ENCODE measurements at regions not wholly inside any gene's neighbourhood (a gene's known extent, or its start where the extent isn't known, plus 50 kb on each side); places are given as distances from the start of the nearest gene placed in this dataset.
A peak's percentile ranks its signal among the peaks of the same experiment; 100 is the strongest.
"Not testable (repeated sequence)": the region's sequence is repeated elsewhere in the genome, so short reads cannot be mapped to it uniquely, and the experiment has no call there.

GRCh38 chr2:117342415-117342814 is 472.1 kb upstream of the DDX18 start:
- no peak for DNase-seq (ENCODE audit: low read depth in 2 of 2)

DNA sequence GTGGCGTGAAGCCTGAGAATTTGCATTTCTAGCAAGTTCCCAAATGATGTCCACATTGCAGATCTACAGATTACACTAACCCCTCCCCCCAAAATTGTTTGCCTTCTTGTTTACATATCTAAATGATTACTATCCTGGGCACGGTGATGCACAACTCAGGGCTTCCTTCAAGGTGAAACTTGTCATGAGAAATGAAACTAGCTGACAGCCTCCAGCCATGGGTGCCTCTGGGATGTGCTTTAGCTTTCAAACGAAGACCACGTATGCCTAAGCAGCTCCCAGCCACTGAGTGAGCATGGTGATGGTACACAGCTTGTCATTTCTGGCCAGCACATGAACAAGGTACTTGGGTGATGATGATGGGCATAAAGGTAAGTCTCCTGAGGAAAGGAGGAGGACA is 464.8 kb upstream of the DDX18 start:
- DNase-seq (ENCODE audit: low read depth in 2 of 2), result no peak

DNA sequence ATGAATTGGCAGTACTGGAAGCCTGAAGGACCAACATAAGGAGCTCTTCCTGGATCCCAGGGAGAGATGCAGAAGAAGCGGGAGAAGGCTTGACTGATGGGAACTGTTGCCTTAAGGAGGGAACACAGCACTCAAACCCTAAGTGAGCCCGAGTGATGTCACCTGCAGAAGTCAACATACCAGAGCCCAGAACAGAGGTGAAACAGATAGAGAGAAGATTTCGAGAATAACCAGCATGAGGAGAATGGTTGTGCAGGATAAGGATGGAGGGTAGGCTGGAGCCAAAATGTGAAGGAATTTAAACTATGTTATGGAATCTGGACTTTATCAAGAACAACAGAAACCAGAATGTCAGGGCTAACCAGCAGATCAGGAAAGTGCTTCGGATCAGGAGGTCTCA is 463.1 kb upstream of the DDX18 start:
- DNase-seq (ENCODE audit: low read depth in 2 of 2), result no peak

GRCh38 chr2:117359266-117359914 is 455.1 kb upstream of the DDX18 start:
- no peak for DNase-seq (ENCODE audit: low read depth in 2 of 2)

- DNase-seq (ENCODE audit: low read depth in 2 of 2), result no peak
Measured at GRCh38 chr2:117360586-117360985, 453.9 kb upstream of the DDX18 start.

GRCh38 chr2:117378653-117379052 is 435.8 kb upstream of the DDX18 start:
- DNase-seq (ENCODE audit: low read depth in 2 of 2), result no peak

GRCh38 chr2:117379928-117380327 is 434.6 kb upstream of the DDX18 start:
- DNase-seq (ENCODE audit: low read depth in 2 of 2), result no peak

- DNase-seq (ENCODE audit: low read depth in 2 of 2), result not testable (repeated sequence)
Measured at GRCh38 chr2:117383997-117384396, 430.5 kb upstream of the DDX18 start.

- no peak for DNase-seq (ENCODE audit: low read depth in 2 of 2)
Measured at GRCh38 chr2:117396161-117396560, 418.3 kb upstream of the DDX18 start.

- no peak for DNase-seq (ENCODE audit: low read depth in 2 of 2)
Measured at GRCh38 chr2:117401582-117401981, 412.9 kb upstream of the DDX18 start.

- DNase-seq (ENCODE audit: low read depth in 2 of 2), result no peak
Measured at GRCh38 chr2:117406443-117406842, 408.0 kb upstream of the DDX18 start.

DNA sequence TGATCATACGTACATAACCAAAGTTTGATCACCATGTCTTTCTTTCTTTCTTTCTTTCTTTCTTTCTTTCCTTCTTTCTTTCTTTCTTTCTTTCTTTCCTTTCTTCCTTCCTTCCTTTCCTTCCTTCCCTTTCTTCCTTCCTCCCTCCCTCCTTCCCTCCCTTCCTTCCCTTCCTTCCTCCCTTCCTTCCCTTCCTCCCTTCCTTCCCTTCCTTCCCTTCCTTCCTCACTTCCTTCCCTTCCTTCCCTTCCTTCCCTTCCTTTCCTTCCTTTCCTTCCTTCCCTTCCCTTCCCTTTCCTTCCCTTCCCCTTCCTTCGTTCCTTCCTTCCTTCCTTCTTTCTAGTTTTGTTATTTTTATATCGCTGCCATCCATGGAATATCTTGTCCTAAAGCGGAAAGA is 406.7 kb upstream of the DDX18 start:
- no peak for DNase-seq (ENCODE audit: low read depth in 2 of 2)

DNA sequence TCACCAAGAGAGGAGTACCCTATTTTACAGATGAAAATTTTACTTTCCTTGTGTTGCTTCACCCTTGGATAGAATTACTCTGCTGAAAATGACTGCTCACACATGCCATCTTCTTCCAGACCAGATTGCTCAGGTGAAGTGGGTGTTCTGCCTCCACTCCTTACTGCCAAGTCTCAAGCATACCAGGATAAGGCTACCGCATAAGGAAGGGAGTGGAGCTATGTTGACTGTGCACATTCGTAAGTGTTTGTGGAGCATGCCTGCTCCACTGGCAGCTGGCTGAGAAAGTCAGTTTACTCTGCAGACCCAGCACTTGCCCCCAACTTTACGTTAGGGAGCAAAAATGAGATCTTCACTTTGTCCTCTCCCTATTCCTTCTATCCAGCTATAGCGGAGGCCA is 405.0 kb upstream of the DDX18 start:
- DNase-seq (ENCODE audit: low read depth in 2 of 2), result no peak

- no peak for DNase-seq (ENCODE audit: low read depth in 2 of 2)
Measured at GRCh38 chr2:117411983-117412382, 402.5 kb upstream of the DDX18 start.

DNA sequence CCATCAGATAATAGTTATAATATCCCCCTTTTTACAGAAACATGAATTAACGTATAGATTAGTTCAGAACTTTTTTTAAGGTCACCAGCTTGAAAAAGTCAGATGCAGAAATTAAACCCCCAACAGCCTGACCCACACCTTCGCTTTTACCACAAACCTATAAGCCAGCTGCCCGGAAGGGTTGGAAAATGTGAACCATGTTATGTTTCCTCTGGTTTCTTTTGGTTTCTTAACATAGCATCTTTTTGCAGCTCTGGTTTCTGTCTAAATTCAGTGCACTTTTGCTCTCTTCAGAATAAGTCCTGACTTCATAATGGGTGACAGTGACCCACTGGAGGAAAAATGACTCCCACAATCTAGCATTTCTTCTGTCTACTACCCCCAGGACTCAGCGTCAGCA is 381.7 kb upstream of the DDX18 start:
- DNase-seq (ENCODE audit: low read depth in 2 of 2), result no peak

GRCh38 chr2:117436697-117437096 is 377.8 kb upstream of the DDX18 start:
- no peak for DNase-seq (ENCODE audit: low read depth in 2 of 2)

DNA sequence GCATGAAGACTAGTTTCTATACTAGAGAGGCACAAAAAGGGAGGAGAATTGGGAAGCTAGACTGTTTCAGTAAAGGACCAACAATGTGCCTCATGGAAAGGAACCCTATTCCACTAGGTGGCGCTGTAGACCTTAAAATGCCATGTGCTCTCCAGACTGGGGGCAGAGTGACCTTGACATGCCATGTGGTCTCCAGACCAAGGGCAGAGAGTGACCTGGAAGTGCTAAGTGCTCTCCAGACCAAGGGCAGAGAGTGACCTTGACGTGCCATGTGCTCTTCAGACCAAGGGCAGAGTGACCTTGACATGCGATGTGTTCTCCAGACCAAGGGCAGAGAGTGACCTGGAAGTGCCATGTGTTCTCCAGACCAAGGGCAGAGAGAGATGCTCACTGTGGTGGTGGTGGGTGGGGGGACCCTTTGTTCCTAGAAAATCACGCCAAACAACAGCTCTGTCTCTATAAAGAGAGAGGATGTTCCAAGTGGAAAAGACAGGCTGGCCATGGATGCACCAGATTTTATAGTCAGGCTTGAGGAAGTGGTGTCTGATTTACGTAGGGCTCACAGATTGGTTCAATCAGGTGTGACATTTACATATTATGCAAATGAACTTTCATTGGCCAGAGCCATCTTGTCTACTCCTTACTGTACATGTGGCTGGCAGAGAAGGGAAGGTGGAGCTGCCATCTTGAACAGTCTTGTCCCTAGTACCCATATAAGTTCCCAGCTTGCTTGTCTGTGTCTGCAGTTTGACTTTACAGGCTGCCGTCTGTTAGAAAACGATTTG is 344.0 kb upstream of the DDX18 start:
- DNase-seq (ENCODE audit: low read depth in 2 of 2), result peak in 1 of 2 donors; percentile 2

- no peak for DNase-seq (ENCODE audit: low read depth in 2 of 2)
Measured at GRCh38 chr2:117481608-117482007, 332.9 kb upstream of the DDX18 start.

DNA sequence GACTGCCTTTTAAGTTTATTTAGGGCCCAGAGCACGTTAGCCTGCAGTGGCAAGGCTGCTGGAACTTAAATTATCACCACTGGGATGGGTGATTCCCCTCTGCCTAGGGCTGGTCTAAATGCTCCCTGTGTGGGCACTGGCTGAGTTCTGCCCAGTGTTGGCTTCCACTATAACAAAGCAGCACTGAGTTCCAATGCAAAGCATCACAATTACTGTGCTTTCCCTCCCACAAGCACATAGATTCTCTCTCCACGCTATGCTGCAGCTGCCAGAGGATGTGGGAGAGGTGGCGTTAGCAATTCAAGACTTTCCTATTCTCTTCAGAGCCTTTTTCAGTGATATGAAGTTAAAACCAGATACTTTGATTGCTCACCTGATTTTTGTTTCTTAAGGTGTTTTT is 328.9 kb upstream of the DDX18 start:
- no peak for DNase-seq (ENCODE audit: low read depth in 2 of 2)

DNA sequence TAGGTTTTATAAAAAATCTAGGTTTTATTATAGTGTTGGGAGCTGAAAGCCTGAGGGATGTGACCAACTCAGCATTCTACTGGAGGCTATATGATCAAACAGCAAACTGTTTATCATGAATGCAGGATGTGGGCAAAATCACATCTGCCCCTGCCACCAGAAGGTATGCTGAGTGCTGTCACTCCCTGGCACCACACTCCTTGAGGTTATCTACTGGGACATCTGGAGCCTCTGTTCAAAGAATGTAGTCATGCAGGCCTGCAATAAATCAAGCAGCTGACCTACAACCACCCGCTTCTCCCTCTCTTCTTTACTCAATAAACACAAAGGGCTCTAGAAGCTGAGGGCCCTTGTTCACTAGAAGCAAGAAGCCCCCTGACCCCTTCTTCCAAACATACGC is 328.4 kb upstream of the DDX18 start:
- no peak for DNase-seq (ENCODE audit: low read depth in 2 of 2)

DNA sequence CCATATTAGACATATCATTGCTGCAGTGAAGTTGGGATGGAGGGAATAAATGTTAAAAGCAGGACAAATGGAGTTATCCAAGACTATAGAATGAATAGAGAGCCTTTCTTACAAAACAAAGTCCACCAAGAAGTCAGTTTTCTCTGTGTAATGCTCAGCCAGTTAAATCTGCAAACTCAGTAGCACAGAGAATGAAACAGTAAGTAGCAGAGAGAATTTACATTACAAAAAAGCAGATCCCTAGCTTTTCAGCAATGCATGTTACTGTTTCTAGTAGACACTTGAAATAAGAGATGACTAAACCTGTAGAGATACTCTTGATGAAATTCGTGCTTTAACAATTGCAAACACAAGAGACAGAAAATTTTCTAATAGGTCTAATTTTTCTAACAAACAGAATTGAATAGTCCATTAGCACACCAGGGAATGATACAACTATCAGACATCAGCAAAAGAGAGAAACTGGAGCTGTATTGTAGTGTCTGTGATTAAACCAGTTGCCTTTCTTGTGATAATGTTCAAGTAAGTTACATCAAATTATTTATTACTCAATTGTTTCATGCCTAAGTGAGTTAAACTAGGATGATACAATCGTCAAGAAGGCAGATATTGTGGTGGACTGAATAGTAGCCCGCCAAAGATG is 322.2 kb upstream of the DDX18 start:
- DNase-seq (ENCODE audit: low read depth in 2 of 2), result no peak

GRCh38 chr2:117500721-117501120 is 313.8 kb upstream of the DDX18 start:
- no peak for DNase-seq (ENCODE audit: low read depth in 2 of 2)

GRCh38 chr2:117502121-117502520 is 312.4 kb upstream of the DDX18 start:
- no peak for DNase-seq (ENCODE audit: low read depth in 2 of 2)

Data from dermis microvascular lymphatic vessel endothelial cell (primary cell).